Fibroblast of lung (primary cell): ENCODE measurements at regions not wholly inside any gene's neighbourhood (a gene's known extent, or its start where the extent isn't known, plus 50 kb on each side); places are given as distances from the start of the nearest gene placed in this dataset.

Experiments used
- DNase-seq, 2 donors: peaks; one replicate each; pipeline versions ENCODE4 v3.0.0 to v3.0.0-alpha.2; 2010; ENCODE audit warnings: low read depth in 2 of 2
- H2AFZ ChIP-seq: 2 replicates; pipeline ENCODE4 v1.5.1; 2012; ENCODE audit warnings: low read length, control low read depth, inconsistent platforms
- H3K27ac ChIP-seq: 2 replicates; pipeline ENCODE4 v1.5.1; 2011; ENCODE audit warnings: low read length, control low read depth; ENCODE audit not compliant: insufficient read depth
- H3K27me3 ChIP-seq: 2 replicates; pipeline ENCODE4 v1.5.1; 2011; ENCODE audit warnings: mild to moderate bottlenecking, low read length; ENCODE audit not compliant: control insufficient read depth, insufficient read depth
- H3K36me3 ChIP-seq: 2 replicates; pipeline ENCODE4 v1.5.1; 2011; ENCODE audit warnings: low read length; ENCODE audit not compliant: control insufficient read depth, insufficient read depth
- H3K4me1 ChIP-seq: 2 replicates; pipeline ENCODE4 v1.5.1; 2011; ENCODE audit warnings: low read length; ENCODE audit not compliant: control insufficient read depth, insufficient read depth; ENCODE audit errors: extremely low read depth
- H3K4me2 ChIP-seq: 2 replicates; pipeline ENCODE4 v1.5.1; 2011; ENCODE audit warnings: low read length, control low read depth; ENCODE audit not compliant: insufficient read depth; ENCODE audit errors: extremely low read depth
- H3K4me3 ChIP-seq, 4 experiments: fragments of 200-600 bp in 1 of 4; sonication (generic) in 1 of 4; replicated peaks in 1 of 4; 2 replicates each; pipeline ENCODE4 v1.5.1; 2011 to 2016; ENCODE audit warnings: low read length in 4 of 4, low read depth in 3 of 4, mild to moderate bottlenecking in 3 of 4, control low read depth in 2 of 4, inconsistent platforms in 1 of 4, mixed read lengths in 1 of 4; ENCODE audit not compliant: insufficient read depth in 1 of 4; ENCODE audit errors: control extremely low read depth in 1 of 4
- H3K79me2 ChIP-seq: 2 replicates; pipeline ENCODE4 v1.5.1; 2012; ENCODE audit warnings: mild to moderate bottlenecking, low read length, inconsistent platforms; ENCODE audit not compliant: control insufficient read depth, insufficient read depth
- H3K9ac ChIP-seq: 2 replicates; pipeline ENCODE4 v1.5.1; 2011; ENCODE audit warnings: mild to moderate bottlenecking, low read length, control low read depth; ENCODE audit not compliant: insufficient read depth
- H3K9me3 ChIP-seq: 2 replicates; pipeline ENCODE4 v1.5.1; 2012; ENCODE audit warnings: low read depth, low read length; ENCODE audit not compliant: control insufficient read depth, insufficient read depth
- H4K20me1 ChIP-seq: 2 replicates; pipeline ENCODE4 v1.5.1; 2011; ENCODE audit warnings: low read length; ENCODE audit not compliant: control insufficient read depth, insufficient read depth; ENCODE audit errors: extremely low read depth
- EZH2 ChIP-seq: IDR thresholded peaks from 2 replicates; pipeline ENCODE4 v1.5.1; 2012; ENCODE audit warnings: low read length, control low read depth, mild to moderate bottlenecking; ENCODE audit errors: missing control alignments
- TF ChIP-seq, protein P1 (sequence below), 2 donors: IDR thresholded peaks in 1 of 2; conservative IDR thresholded peaks in 1 of 2; 1 replicate in 1 of 2; 2 replicates in 1 of 2; pipeline ENCODE4 v1.5.1; 2011 to 2012; ENCODE audit warnings: low read length in 2 of 2, control low read depth in 1 of 2, inconsistent platforms in 1 of 2, low read depth in 1 of 2, mild to moderate bottlenecking in 1 of 2

DNA sequence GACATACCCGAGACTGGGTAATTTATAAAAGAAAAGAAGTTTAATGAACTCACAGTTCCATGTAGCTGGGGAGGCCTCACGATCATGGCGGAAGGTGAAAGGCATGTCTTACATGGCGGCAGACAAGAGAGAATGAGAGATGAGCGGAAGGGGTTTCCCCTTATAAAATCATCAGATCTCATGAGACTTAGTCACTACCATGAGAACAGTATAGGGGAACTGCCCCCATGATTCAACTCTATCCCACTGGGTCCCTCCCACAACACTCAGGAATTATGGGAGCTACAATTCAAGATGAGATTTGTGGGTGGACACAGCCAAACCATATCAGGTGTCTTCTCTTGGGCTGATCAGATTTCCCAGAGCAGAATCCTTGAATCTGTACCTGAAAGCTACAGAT lies 617.3 kb upstream of the ID2 start:
- Histone ChIP-seq H3K27ac (no peak overlapping the region), H3K9me3 (no peaks in the 10 kb centered on the region), H3K4me1 (no peaks in the 10 kb centered on the region), H3K36me3 (no peaks in the 10 kb centered on the region), H2AFZ (no peak overlapping the region), H4K20me1 (no peaks in the 10 kb centered on the region), H3K4me2 (no peak overlapping the region), H3K4me3 (no peak overlapping the region), H3K9ac (no peak overlapping the region), H3K79me2 (no peaks in the 10 kb centered on the region), H3K27me3 (no peaks in the 10 kb centered on the region)
- DNase-seq, result no peak
- TF ChIP-seq EZH2, result no peak
- TF ChIP-seq, protein P1, sequence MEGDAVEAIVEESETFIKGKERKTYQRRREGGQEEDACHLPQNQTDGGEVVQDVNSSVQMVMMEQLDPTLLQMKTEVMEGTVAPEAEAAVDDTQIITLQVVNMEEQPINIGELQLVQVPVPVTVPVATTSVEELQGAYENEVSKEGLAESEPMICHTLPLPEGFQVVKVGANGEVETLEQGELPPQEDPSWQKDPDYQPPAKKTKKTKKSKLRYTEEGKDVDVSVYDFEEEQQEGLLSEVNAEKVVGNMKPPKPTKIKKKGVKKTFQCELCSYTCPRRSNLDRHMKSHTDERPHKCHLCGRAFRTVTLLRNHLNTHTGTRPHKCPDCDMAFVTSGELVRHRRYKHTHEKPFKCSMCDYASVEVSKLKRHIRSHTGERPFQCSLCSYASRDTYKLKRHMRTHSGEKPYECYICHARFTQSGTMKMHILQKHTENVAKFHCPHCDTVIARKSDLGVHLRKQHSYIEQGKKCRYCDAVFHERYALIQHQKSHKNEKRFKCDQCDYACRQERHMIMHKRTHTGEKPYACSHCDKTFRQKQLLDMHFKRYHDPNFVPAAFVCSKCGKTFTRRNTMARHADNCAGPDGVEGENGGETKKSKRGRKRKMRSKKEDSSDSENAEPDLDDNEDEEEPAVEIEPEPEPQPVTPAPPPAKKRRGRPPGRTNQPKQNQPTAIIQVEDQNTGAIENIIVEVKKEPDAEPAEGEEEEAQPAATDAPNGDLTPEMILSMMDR (conservative IDR thresholded peaks at IDR 0.05 in 1 of 2, IDR thresholded peaks at IDR 0.05 in 1 of 2; ENCODE audit: low read depth in 1 of 2, low read length in 2 of 2), result no peak

DNA sequence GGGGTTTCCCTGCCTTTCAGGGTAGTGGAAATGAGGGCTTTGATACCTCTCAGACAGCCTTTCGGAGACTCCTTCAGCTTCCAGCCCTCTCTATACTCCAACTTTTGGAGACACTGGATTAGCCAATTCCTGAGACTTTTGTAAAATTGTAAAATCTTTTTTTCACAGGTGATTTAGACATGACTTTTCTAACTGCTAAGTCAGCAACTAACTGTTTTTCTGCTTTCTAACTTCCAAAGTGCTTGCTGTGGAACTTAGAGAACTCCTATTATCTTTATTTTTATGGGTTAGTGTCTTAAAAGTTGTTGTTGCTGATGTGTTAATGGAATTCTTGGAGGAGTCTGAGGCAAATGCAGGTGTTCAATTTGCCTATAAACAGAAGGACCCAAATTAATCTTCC lies 616.7 kb upstream of the ID2 start:
- no peaks in the 10 kb centered on the region for H3K27me3 ChIP-seq
- H3K36me3 ChIP-seq, result no peaks in the 10 kb centered on the region
- TF ChIP-seq, protein P1 (conservative IDR thresholded peaks at IDR 0.05 in 1 of 2, IDR thresholded peaks at IDR 0.05 in 1 of 2; ENCODE audit: low read depth in 1 of 2, low read length in 2 of 2), result no peak
- no peak for TF ChIP-seq EZH2

DNA sequence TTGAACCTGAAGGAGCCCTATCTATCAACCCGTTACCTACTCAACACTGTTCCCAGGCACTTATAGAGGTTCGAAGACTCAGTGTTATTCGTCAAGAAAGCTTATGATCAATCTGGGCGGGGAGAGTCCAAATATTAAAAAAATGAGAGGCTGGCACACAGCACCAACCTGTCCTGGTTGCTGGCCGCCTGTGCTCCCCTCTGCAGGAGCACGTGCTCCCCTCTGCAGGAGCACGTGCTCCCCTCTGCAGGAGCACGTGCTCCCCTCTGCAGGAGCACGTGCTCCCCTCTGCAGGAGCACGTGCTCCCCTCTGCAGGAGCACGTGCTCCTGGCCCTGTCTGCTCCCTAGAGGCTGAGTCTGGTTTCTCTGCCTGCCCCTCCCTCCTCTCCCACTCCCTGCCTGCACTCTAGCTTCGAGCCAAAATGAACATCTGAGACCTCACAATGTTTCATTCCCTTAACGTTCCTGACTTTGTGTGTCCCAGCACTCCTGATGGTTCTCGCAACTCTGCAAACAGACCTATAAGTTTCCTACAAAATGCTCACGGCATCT lies 614.0 kb upstream of the ID2 start:
- Histone ChIP-seq H3K4me1 (no peaks in the 10 kb centered on the region), H3K9ac (no peak overlapping the region), H3K4me2 (no peak overlapping the region), H3K36me3 (no peaks in the 10 kb centered on the region), H3K4me3 (no peak overlapping the region), H3K27me3 (no peaks in the 10 kb centered on the region), H2AFZ (no peak overlapping the region), H4K20me1 (no peaks in the 10 kb centered on the region), H3K9me3 (no peaks in the 10 kb centered on the region), H3K27ac (no peak overlapping the region), H3K79me2 (no peaks in the 10 kb centered on the region)
- DNase-seq, result no peak
- TF ChIP-seq, protein P1 (conservative IDR thresholded peaks at IDR 0.05 in 1 of 2, IDR thresholded peaks at IDR 0.05 in 1 of 2; ENCODE audit: low read depth in 1 of 2, low read length in 2 of 2), result no peak
- TF ChIP-seq EZH2, result no peak

More for the DNA sequence above, 616.7 kb upstream of the ID2 start:
- H2AFZ ChIP-seq, result no peak overlapping the region
- no peak overlapping the region for H3K4me3 ChIP-seq
- no peaks in the 10 kb centered on the region for H3K4me1 ChIP-seq
- H3K4me2 ChIP-seq, result no peak overlapping the region
- DNase-seq, result no peak
- H4K20me1 ChIP-seq, result no peaks in the 10 kb centered on the region
- H3K79me2 ChIP-seq, result no peaks in the 10 kb centered on the region
- no peak overlapping the region for H3K27ac ChIP-seq
- H3K9ac ChIP-seq, result no peak overlapping the region
- no peaks in the 10 kb centered on the region for H3K9me3 ChIP-seq
